HG02970 (cell line): ENCODE measurements at regions not wholly inside any gene's neighbourhood (a gene's known extent, or its start where the extent isn't known, plus 50 kb on each side); places are given as distances from the start of the nearest gene placed in this dataset.

ENCODE experiments used
- ATAC-seq: cut with Tn5 transposase; IDR thresholded peaks from one replicate; pipeline ENCODE4 v1.9.1; 2021; ENCODE audit warnings: mild to moderate bottlenecking, moderate library complexity, moderate number of reproducible peaks; ENCODE audit not compliant: unreplicated experiment, low FRiP score

- ATAC-seq, result no peak
These were observed 1992.3 kb downstream of the MAT2B start for GRCh38 chr5:165497707-165498106.

- ATAC-seq, result no peak
These were observed 1997.7 kb downstream of the MAT2B start for GRCh38 chr5:165502893-165503691.

DNA sequence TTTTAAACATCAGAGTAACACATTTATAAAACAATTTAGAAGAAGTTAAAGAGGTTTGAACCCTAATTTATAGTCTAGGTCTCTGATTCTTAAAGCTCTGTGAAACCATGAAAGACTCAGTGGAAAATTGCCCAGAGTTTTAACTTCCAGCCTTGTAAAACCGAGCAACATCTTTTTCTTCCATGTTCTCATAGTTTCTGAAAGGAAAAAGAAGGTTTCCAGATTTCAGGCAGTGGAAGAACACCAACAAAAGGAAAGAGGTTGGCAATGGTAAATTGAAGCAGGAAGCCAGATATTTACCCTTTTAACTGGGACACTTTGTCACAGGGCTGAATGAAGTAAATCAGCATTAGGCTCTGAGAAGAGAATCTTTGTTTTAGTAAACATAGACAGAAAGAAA lies 1999.3 kb downstream of the MAT2B start:
- ATAC-seq, result no peak

DNA sequence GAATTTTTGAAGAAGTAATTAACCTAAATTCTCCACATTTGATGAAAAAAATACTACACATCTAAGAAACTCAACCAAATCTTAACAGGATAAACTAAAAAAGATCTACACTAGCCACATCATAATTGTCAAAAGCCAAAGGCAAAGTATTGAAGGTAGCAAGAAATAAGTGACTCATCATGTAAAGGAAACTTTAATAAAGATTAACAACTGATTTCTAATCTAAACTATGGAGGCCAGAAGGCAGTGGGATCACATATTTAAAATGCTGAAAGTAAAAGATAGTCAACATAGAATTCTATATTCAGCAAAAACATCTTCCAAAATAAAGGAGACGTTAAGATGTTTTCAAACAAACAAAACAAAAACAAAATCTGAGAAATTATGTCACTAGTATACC lies 2002.9 kb downstream of the MAT2B start:
- ATAC-seq, result no peak

- ATAC-seq, result no peak
These were observed 2003.4 kb downstream of the MAT2B start for GRCh38 chr5:165508861-165509260.

DNA sequence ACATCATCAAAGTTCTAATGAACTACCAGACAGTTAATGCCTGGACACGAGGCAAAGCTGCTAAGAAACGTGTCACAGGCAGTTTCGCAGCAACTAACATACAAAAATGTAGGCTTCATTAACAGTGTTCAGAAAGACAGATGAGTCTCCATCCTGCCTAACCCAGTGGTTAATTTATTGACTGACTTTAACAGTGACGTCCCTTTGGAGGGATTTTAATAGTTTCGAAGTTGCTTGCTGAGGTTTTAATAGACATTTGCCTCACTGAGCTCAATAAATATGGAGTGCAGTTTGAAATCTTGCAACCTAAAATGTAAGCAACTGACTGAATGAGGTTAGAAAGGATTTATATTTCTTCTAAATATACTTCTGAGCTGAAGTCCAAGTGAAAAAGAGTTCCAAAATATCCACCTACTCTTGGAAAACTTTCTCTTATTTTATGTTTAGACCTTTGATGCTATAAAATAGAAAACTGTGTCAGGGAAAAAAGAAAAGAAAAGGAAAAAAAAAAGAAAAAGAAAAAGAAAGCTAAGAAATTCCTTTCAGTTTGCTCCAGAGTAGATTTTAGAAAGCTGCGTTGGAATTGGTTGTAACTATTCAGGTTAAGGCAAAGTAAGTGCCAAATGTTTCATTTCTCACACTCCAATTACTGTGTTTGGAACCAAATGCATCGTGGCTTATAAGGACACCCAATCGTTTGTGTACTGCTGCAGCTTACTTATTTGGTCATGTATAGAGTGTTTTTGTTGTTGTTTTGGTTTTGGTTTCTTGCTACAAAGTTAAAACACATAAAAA lies 2016.6 kb downstream of the MAT2B start:
- no peak for ATAC-seq

DNA sequence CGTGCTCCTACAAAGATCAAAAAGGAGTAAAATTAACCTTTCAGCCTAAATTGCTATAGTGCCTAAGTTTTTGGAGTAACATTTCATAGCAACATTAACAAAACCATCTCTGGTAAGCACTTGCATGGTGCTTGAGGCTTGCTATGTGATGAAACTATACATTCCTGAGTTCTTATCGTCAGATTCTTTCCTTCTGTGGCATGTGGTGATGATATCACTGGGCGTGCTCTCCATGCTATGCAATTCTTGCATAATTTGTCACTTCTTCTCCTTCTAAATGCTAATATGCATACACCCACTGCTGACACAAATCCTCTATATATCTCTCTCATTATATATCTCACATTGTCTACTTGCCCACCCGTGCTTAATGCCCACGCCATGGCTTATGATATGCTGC lies 2019.9 kb downstream of the MAT2B start:
- ATAC-seq, result no peak

DNA sequence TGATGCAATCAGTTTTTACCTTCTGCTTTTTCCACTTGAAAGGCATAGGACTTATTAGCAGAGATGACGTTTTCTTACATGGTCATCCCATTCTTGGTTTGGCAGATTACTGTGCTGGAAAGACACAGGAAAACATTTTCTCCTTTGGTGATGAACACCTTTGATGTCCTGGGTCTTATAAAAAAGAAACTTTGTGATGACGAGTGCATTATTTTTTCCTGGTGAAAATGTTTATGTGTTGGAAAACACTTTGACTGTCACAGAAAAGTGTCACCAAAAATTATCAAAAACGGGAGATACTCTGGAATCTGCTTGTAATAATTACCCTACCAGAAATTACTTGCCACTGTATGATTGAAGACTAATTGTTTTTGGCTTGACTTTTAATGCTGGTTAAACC lies 2020.9 kb downstream of the MAT2B start:
- no peak for ATAC-seq

- ATAC-seq, result no peak
These were observed 2022.2 kb downstream of the MAT2B start for GRCh38 chr5:165527577-165527976.

GRCh38 chr5:165538065-165538464 lies 2032.6 kb downstream of the MAT2B start:
- no peak for ATAC-seq

GRCh38 chr5:165559645-165560044 lies 2054.2 kb downstream of the MAT2B start:
- no peak for ATAC-seq

DNA sequence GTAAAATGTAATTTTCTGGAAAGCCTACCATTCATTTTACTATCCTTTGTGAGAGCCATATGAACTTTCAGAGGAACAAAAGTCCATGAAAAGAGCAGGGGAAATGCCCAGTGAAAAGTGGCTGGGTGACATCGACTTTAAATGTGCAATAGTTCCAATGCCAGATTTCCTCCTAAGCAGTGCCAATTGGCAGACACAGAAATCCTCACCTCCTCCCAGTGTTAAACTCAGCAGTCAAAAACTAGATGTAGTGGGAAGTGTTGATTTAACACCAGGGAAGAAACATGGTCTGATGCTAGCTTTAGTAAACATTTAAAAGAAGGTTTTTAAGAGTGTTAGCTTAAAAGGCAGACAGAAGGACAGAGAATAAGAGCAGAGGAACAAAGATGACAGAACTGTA lies 2055.2 kb downstream of the MAT2B start:
- ATAC-seq, result no peak

DNA sequence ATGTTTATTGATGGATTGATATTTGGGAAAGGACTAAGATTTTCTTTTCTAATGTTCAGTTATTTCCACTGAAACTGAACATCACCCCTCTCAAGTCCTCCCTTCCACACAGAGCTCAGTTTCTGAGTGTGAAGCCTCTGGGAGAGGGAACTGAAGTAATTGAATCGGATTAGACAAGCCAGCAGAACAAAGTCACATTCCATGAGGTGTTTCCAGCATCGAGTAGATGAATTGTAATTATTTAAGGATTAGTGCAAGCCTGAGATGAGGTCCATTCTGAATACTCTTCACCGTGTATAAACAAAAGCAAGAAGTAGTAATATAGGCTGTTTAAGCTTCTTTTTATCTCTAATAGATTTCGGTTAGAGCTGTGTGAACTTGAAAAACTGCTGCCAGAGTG lies 2060.5 kb downstream of the MAT2B start:
- no peak for ATAC-seq

- ATAC-seq, result no peak
These were observed 2064.1 kb downstream of the MAT2B start for GRCh38 chr5:165569551-165569950.

DNA sequence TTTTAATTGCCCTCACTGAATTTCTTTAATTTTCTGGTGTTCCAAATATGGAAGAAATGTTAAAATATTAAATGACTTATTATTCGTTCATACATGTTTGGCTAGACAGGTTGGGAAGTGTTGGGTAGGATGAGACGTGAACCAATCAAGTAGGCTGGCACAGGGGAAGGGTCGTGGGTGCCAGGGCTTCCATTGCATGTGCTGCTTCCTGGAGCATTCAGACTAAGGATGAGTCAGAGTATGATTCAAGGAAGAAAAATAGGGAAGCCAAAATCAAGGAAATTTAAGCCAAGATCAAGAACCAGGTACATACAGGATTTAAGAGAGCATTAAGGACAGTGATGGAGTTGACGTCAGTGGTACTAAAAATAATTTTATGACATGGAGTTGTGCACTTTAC lies 2068.0 kb downstream of the MAT2B start:
- ATAC-seq, result no peak

GRCh38 chr5:165574100-165574499 lies 2068.7 kb downstream of the MAT2B start:
- no peak for ATAC-seq

DNA sequence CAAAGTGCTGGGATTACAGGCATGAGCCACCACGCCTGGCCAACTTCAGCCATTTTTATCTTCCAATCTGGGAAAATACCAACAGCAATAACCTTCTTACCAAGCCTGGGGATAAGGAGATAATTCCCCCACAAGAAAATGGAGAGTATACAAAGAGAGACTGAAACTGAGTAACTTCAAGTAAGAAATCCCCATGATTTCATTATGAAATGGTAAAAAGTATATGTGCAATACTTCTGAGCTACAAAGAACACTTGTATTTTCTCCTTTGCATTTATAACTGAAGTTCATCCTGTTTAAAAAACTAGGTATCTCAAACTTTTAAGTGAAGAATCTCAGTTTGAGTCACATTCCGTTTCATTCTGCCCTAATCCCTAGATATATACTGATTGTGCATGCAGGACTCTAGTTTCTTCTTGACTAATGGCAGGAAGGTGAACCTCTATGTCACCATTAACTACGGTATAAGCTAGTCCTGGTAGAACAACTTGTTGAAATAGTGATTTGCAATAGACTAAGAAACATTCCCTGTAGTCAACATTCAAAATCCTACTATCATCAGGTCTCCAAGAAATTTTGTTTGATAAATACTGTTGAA lies 2071.4 kb downstream of the MAT2B start:
- no peak for ATAC-seq

GRCh38 chr5:165579911-165580310 lies 2074.5 kb downstream of the MAT2B start:
- ATAC-seq, result no peak

GRCh38 chr5:165594693-165595092 lies 2089.3 kb downstream of the MAT2B start:
- no peak for ATAC-seq

DNA sequence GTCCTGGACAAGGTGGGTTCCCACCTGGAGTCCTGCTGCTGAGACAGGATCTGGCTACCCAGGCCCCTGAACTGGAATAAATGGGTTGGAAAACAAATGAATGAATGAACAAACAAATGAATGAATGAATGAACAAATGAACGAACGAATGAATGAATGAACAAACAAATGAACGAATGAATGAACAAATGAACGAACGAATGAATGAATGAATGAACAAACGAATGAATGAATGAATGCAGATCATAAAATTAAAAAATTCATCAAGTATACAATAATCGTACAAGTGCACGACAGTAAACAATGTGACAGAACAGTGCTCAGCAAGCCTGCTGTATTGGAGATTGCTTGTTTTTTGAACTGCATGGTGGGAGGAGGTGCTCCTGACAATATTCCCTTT lies 2097.1 kb downstream of the MAT2B start:
- no peak for ATAC-seq

DNA sequence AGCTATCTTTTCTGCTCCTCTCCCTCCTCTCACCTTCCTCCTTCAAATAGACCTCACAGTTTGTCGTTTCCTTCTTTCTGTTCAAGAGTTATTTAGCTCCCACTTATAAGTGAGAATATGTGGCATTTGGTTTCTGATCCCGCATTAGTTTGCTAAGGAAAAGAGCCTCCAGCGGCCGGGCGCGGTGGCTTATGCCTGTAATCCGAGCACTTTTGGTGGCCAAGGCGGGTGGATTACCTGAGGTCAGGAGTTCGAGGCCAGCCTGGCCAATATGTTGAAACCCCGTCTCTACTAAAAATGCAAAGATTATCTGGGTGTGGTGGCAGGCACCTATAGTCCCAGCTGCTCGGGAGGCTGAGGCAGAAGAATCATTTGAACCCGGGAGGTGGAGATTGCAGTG lies 2101.6 kb downstream of the MAT2B start:
- no peak for ATAC-seq
